Bronchial epithelial cell (primary cell): ENCODE measurements at regions not wholly inside any gene's neighbourhood (a gene's known extent, or its start where the extent isn't known, plus 50 kb on each side); places are given as distances from the start of the nearest gene placed in this dataset.

Experiments used
- DNase-seq: peaks from one replicate; pipeline ENCODE4 v3.0.0-alpha.2; 2010; ENCODE audit warnings: low read depth
- FAIRE-seq: peaks from 2 replicates; lab custom pipeline; 2011; peaks lifted over from hg19 to GRCh38; lab: Jason Lieb, UNC
- H3K27me3 ChIP-seq: 2 replicates; pipeline ENCODE4 v1.5.1; 2011; ENCODE audit warnings: low read length; ENCODE audit not compliant: control insufficient read depth, insufficient read depth
- H3K36me3 ChIP-seq: 2 replicates; pipeline ENCODE4 v1.5.1; 2011; ENCODE audit warnings: low read length; ENCODE audit not compliant: control insufficient read depth, insufficient read depth
- H3K4me3 ChIP-seq: 2 replicates; pipeline ENCODE4 v1.5.1; 2011; ENCODE audit warnings: mild to moderate bottlenecking, low read depth, low read length, control low read depth
- TF ChIP-seq, protein P1 (sequence below): IDR thresholded peaks from 2 replicates; pipeline ENCODE4 v1.5.1; 2011; ENCODE audit warnings: mild to moderate bottlenecking, moderate library complexity, low read length, control low read depth, inconsistent platforms; ENCODE audit not compliant: insufficient read depth, severe bottlenecking

- FAIRE-seq (no peak), DNase-seq (no peak)
- TF ChIP-seq, protein P1, sequence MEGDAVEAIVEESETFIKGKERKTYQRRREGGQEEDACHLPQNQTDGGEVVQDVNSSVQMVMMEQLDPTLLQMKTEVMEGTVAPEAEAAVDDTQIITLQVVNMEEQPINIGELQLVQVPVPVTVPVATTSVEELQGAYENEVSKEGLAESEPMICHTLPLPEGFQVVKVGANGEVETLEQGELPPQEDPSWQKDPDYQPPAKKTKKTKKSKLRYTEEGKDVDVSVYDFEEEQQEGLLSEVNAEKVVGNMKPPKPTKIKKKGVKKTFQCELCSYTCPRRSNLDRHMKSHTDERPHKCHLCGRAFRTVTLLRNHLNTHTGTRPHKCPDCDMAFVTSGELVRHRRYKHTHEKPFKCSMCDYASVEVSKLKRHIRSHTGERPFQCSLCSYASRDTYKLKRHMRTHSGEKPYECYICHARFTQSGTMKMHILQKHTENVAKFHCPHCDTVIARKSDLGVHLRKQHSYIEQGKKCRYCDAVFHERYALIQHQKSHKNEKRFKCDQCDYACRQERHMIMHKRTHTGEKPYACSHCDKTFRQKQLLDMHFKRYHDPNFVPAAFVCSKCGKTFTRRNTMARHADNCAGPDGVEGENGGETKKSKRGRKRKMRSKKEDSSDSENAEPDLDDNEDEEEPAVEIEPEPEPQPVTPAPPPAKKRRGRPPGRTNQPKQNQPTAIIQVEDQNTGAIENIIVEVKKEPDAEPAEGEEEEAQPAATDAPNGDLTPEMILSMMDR, result no peak
Observed at GRCh38 chr10:91034494-91035159, 113.7 kb upstream of the ANKRD1 start.

GRCh38 chr10:91035650-91036292, 114.9 kb upstream of the ANKRD1 start:
- FAIRE-seq (no peak), DNase-seq (no peak)

More at GRCh38 chr10:91034494-91035159, 113.7 kb upstream of the ANKRD1 start:
- no peak overlapping the region for H3K4me3 ChIP-seq
- H3K36me3 ChIP-seq, result no peaks in the 10 kb centered on the region
- H3K27me3 ChIP-seq, result no peaks in the 10 kb centered on the region

DNA sequence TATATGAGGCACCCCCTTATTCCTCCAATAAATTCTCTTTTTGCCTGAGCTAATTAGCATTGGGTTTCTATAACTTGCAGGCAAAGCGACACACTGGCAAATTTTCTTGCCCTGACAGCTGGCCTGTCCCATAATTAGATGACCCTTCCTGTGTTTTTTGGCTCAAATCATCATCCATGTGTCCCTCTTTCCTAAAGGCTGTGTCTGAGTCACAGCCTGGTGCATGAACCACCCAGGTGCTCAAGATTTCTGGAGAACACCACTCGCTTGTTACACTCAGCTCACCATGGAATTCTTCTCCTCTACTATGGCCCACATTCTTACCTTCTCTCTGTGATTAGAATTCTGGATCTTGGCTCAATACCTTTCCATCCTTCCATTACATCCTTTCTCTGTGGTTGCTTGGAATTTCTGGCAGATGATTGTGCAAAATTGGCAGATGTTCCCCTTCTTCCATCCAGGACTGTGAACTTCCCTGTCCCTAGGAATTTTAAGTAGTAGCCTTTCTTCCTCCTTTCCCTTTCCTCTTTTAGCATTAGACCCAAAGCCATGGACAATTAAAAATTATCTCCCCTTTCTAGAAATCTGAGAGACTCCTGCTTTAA, 116.0 kb upstream of the ANKRD1 start:
- TF ChIP-seq, protein P1, result no peak
- DNase-seq (no peak), FAIRE-seq (peak; percentile 13)

More at GRCh38 chr10:91035650-91036292, 114.9 kb upstream of the ANKRD1 start:
- H3K4me3 ChIP-seq, result no peak overlapping the region
- TF ChIP-seq, protein P1, result no peak
- H3K36me3 ChIP-seq, result no peaks in the 10 kb centered on the region
- no peaks in the 10 kb centered on the region for H3K27me3 ChIP-seq

GRCh38 chr10:91038971-91039370, 118.1 kb upstream of the ANKRD1 start:
- H3K27me3 ChIP-seq, result no peaks in the 10 kb centered on the region
- no peak overlapping the region for H3K4me3 ChIP-seq
- no peak for FAIRE-seq
- no peaks in the 10 kb centered on the region for H3K36me3 ChIP-seq
- no peak for DNase-seq
- TF ChIP-seq, protein P1, result no peak

More for the DNA sequence above, 116.0 kb upstream of the ANKRD1 start:
- Histone ChIP-seq H3K4me3 (no peak overlapping the region), H3K36me3 (no peaks in the 10 kb centered on the region), H3K27me3 (no peaks in the 10 kb centered on the region)

DNA sequence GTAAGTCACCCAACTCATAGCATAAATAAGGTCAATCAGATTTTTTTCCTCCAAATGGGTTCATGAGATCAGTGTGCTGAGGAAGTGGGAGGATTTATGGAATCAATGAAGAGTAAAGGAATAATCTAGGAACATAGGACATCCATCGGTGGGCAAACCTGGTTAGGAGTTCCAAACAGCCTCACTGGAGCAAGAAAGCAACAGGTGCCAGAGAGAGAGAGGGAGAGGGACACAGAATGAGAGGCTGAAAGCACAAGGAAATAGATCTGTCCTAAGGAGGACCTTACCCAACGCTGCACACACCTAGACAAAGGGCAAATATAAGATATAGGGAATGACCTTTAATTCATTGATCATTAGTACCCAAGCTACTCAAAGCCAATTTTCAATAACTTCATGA, 119.5 kb upstream of the ANKRD1 start:
- TF ChIP-seq, protein P1, result no peak
- DNase-seq (no peak), FAIRE-seq (peak; percentile 40)
- Histone ChIP-seq H3K27me3 (no peaks in the 10 kb centered on the region), H3K36me3 (no peaks in the 10 kb centered on the region), H3K4me3 (no peak overlapping the region)
